ENCODE measurements at regions not wholly inside any gene's neighbourhood (a gene's known extent, or its start where the extent isn't known, plus 50 kb on each side); places are given as distances from the start of the nearest gene placed in this dataset.

GRCh38 chr11:87851827-87852226 lies 323.4 kb downstream of the RAB38 start:
- TF ChIP-seq, protein P1, sequence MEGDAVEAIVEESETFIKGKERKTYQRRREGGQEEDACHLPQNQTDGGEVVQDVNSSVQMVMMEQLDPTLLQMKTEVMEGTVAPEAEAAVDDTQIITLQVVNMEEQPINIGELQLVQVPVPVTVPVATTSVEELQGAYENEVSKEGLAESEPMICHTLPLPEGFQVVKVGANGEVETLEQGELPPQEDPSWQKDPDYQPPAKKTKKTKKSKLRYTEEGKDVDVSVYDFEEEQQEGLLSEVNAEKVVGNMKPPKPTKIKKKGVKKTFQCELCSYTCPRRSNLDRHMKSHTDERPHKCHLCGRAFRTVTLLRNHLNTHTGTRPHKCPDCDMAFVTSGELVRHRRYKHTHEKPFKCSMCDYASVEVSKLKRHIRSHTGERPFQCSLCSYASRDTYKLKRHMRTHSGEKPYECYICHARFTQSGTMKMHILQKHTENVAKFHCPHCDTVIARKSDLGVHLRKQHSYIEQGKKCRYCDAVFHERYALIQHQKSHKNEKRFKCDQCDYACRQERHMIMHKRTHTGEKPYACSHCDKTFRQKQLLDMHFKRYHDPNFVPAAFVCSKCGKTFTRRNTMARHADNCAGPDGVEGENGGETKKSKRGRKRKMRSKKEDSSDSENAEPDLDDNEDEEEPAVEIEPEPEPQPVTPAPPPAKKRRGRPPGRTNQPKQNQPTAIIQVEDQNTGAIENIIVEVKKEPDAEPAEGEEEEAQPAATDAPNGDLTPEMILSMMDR (IDR thresholded peaks at IDR 0.05; ENCODE audit: poor library complexity, severe bottlenecking) = no peak
- TF ChIP-seq EZH2 (IDR thresholded peaks at IDR 0.05; ENCODE audit: borderline replicate concordance, insufficient read depth, low read length, poor library complexity, severe bottlenecking) = no peak
- TF ChIP-seq POLR2AphosphoS5 (IDR thresholded peaks at IDR 0.05) = no peak
- TF ChIP-seq MXI1 (conservative IDR thresholded peaks at IDR 0.05; ENCODE audit: poor library complexity, severe bottlenecking) = no peak
- TF ChIP-seq TAF1 (IDR thresholded peaks at IDR 0.05; ENCODE audit: low read depth) = no peak
- no peak for TF ChIP-seq EP300 (conservative IDR thresholded peaks at IDR 0.05; ENCODE audit: poor library complexity, severe bottlenecking)
- no peak for TF ChIP-seq SMC3 (conservative IDR thresholded peaks at IDR 0.05; ENCODE audit: poor library complexity)
- TF ChIP-seq RAD21 (conservative IDR thresholded peaks at IDR 0.05) = no peak

Measured in neural cell (in vitro differentiated cells).